ENCODE measurements at regions not wholly inside any gene's neighbourhood (a gene's known extent, or its start where the extent isn't known, plus 50 kb on each side); places are given as distances from the start of the nearest gene placed in this dataset.

DNA sequence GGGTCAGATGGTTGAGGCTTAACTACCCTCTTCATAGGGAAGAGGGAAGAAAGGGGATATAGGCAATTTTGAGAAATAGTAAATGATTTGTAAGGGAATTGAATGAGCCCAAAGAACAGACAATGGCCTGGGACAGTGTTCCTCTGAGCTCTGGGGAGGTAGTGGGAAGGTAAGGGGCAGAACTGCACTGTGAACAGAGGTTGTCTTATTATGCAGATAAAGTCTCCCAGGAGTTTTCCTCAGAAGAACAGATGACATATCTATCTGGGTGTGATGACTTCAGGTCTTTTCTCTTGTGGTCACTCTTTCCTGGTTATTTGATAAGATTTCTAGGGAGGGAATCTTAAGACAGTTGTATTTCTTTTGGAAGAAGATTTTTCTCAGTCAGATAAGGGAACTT, 296.1 kb downstream of the ZEB1 start:
- Histone ChIP-seq H3K36me3 (no peaks in the 10 kb centered on the region), H3K4me3 (no peak overlapping the region)

DNA sequence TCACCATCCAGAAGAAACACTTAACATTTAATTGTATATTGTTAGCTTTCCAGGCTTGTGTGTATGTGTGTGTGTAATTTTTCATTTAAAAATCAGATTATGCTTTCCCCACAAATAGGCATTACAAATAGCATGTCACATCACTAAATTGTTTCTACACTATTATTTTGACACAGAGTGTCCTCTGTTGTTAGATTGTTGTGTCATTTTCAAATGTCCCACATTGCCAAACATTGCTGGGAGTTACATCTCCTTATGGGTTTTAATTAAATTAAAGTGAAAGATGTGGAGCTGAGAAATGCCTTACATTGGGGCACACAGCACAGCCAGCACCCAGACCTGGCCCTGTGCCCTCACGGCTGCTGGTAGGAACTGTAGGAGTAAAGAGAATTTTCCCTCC, 295.6 kb downstream of the ZEB1 start:
- TF ChIP-seq POLR2A (IDR thresholded peaks at IDR 0.05) (no peak), CTCF (IDR thresholded peaks at IDR 0.05) (no peak), POLR2AphosphoS5 (IDR thresholded peaks at IDR 0.05) (no peak), EP300 (IDR thresholded peaks at IDR 0.05) (no peak)
- no peak for DNase-seq (ENCODE audit: low spot score in 2 of 2)
- peaks cover 8% of the 10 kb centered on the region for H3K4me1 ChIP-seq
- no peaks in the 10 kb centered on the region for H3K9me3 ChIP-seq
- H3K27me3 ChIP-seq, result no peaks in the 10 kb centered on the region
- H3K4me3 ChIP-seq, result no peak overlapping the region
- H3K36me3 ChIP-seq, result no peaks in the 10 kb centered on the region
- no peak overlapping the region for H3K27ac ChIP-seq
- 96% methylated on average over 1 of the region's 1 CpG for WGBS

More for the DNA sequence above, 296.1 kb downstream of the ZEB1 start:
- peaks cover 13% of the 10 kb centered on the region for H3K4me1 ChIP-seq
- no peaks in the 10 kb centered on the region for H3K27me3 ChIP-seq
- TF ChIP-seq POLR2A (IDR thresholded peaks at IDR 0.05) (no peak), POLR2AphosphoS5 (IDR thresholded peaks at IDR 0.05) (no peak), EP300 (IDR thresholded peaks at IDR 0.05) (no peak), CTCF (IDR thresholded peaks at IDR 0.05) (no peak)
- H3K9me3 ChIP-seq, result no peaks in the 10 kb centered on the region
- H3K27ac ChIP-seq, result no peak overlapping the region
- no peak for DNase-seq (ENCODE audit: low spot score in 2 of 2)

DNA sequence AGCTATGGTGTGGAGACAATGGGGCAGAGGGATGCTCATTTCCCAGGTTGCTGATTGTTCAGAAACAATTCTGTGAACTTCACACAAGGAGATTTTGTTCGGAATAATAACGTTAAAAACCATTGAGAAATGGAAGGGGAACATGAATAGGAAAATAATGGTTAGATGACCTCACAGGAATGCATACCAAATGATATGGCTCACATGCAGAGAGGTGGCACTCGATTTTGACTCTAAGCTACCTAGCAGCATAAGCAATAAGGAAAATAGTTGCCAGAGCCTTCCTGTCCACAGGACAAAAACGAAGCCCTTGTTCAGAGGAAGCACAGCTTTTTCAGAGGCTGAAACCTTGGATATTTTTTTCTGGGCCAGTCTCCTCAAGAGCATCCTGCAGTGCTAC, 293.1 kb downstream of the ZEB1 start:
- Histone ChIP-seq H3K4me1 (no peaks in the 10 kb centered on the region), H3K9me3 (no peaks in the 10 kb centered on the region), H3K4me3 (no peak overlapping the region), H3K27me3 (no peaks in the 10 kb centered on the region), H3K36me3 (no peaks in the 10 kb centered on the region), H3K27ac (no peak overlapping the region)
- DNase-seq (ENCODE audit: low spot score in 2 of 2), result no peak
- TF ChIP-seq POLR2A (IDR thresholded peaks at IDR 0.05) (no peak), EP300 (IDR thresholded peaks at IDR 0.05) (no peak)
- 63% methylated on average over 4 of the region's 4 CpGs for WGBS

DNA sequence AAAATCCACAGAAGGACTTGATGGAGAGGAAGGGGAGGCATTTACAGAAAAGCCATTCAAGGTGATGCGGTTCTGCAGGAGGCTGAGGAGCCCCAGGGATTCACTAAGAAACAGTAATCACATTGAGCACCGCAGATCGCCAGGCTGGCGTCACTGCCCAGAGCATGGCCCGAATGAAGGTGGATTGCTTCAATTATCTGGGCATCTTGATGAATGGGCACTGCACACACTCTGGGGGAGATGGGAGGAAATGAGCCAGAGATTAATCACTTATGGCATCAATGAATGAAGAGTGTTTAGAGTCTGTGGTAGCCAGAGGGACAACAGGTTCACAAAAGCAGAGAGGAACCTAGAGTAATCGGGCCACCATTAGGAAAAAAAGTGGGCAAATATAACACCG, 292.1 kb downstream of the ZEB1 start:
- TF ChIP-seq EP300 (IDR thresholded peaks at IDR 0.05) (no peak), POLR2AphosphoS5 (IDR thresholded peaks at IDR 0.05) (no peak), CTCF (IDR thresholded peaks at IDR 0.05) (no peak), POLR2A (IDR thresholded peaks at IDR 0.05) (no peak)
- DNase-seq (ENCODE audit: low spot score in 2 of 2), result no peak
- 87% methylated on average over 7 of the region's 7 CpGs for WGBS
- Histone ChIP-seq H3K36me3 (no peaks in the 10 kb centered on the region), H3K9me3 (no peaks in the 10 kb centered on the region), H3K4me3 (no peak overlapping the region), H3K27me3 (no peaks in the 10 kb centered on the region), H3K4me1 (no peaks in the 10 kb centered on the region), H3K27ac (no peak overlapping the region)

DNA sequence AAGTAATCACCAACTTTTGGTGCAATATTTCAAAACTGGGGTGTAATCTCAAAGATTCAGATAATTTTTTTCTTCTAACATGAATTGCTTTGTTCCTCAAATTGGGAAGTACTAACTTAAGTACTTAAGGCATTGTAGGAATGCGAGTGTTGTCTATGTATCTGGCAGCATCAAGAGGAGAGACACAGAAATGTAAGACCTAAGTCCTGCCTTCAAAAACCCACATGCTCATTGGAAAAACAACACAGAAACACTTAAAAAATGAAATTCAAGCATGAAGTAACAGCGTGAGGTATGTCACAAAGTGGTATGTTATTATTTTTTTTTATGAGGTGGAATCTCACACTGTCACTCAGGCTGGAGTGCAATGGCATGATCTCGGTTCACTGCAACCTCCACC, 288.5 kb downstream of the ZEB1 start:
- no peak overlapping the region for H3K4me3 ChIP-seq
- H3K27ac ChIP-seq, result no peak overlapping the region
- H3K36me3 ChIP-seq, result no peaks in the 10 kb centered on the region
- WGBS, result 86% methylated on average over 3 of the region's 3 CpGs
- no peak for DNase-seq (ENCODE audit: low spot score in 2 of 2)
- no peaks in the 10 kb centered on the region for H3K9me3 ChIP-seq
- H3K27me3 ChIP-seq, result no peaks in the 10 kb centered on the region
- no peak for TF ChIP-seq EP300 (IDR thresholded peaks at IDR 0.05)
- no peak for TF ChIP-seq POLR2AphosphoS5 (IDR thresholded peaks at IDR 0.05)
- TF ChIP-seq POLR2A (IDR thresholded peaks at IDR 0.05), result no peak
- no peak for TF ChIP-seq CTCF (IDR thresholded peaks at IDR 0.05)
- peaks cover 17% of the 10 kb centered on the region for H3K4me1 ChIP-seq

DNA sequence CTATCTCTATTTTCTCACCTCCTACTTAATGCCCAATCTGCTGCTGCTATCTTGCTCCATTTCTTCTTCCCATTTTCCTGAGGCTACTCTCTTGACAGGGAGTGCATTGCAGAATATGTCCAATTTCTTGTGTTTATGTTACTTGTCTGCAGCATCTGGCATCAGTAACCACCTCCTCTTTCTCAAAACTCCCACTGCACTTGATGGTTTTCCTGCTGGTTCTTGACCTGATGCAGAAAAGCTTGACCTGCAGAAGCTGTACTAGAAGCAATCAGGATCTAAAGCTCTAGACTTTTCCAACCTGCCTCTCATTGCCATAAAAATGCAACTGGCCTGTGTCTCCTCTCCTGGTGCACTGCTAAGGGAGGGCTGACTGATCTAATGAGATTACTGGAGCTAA, 287.8 kb downstream of the ZEB1 start:
- Histone ChIP-seq H3K4me3 (no peak overlapping the region), H3K9me3 (no peaks in the 10 kb centered on the region), H3K4me1 (peaks cover 22% of the 10 kb centered on the region), H3K27me3 (no peaks in the 10 kb centered on the region), H3K36me3 (no peaks in the 10 kb centered on the region), H3K27ac (no peak overlapping the region)
- no peak for DNase-seq (ENCODE audit: low spot score in 2 of 2)
- no peak for TF ChIP-seq EP300 (IDR thresholded peaks at IDR 0.05)
- TF ChIP-seq POLR2A (IDR thresholded peaks at IDR 0.05), result no peak
- TF ChIP-seq CTCF (IDR thresholded peaks at IDR 0.05), result no peak
- TF ChIP-seq POLR2AphosphoS5 (IDR thresholded peaks at IDR 0.05), result no peak
